ENCODE measurements at regions not wholly inside any gene's neighbourhood (a gene's known extent, or its start where the extent isn't known, plus 50 kb on each side); places are given as distances from the start of the nearest gene placed in this dataset.

DNA sequence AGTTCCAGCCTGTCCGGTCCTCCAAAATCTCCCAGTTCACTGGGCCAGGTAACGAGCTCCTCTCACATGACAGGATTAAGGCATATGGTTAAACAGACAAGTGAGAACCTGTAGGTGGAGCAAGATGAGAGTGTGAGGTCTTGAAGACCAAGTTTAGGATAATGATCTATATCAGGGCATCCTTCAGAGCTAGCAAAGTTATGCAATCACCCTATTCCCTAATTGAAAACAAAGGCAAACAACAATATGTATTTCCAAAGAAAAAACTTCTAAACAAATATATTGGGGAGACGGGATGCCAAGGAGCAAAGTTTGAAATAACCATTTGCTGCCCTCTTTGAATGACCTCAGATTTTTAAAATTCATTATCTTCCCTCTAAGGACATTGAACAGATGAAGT is 571.2 kb downstream of the BCL11B start:
- H3K4me1 ChIP-seq (ENCODE audit: insufficient read depth) = no peaks in the 10 kb centered on the region
- no peaks in the 10 kb centered on the region for H3K79me2 ChIP-seq (ENCODE audit: insufficient read depth)
- in situ Hi-C loops (cut with MboI) = no loop called here

DNA sequence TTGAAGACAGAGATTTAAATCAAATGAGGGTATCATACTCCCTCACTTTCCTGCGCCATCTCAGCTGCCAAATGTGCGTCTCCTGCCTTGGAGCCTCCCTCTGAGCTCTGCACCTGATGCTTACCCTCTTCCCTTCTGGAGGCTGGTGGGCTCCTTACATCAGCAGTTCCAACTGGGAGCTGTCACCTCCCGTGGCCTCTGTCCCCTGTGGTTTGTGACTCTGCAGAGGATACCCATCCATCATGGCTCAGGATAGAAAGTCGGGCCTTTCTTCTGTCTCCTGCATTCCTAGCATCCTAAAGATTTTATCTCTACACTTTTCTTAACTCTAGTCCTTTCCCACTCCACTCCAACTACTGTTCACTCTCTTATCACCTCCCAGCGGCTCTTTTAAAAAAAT is 570.6 kb downstream of the BCL11B start:
- Histone ChIP-seq H4K20me1 (ENCODE audit: insufficient read depth) (no peaks in the 10 kb centered on the region), H3K79me2 (ENCODE audit: insufficient read depth) (no peaks in the 10 kb centered on the region), H3K9me3 (ENCODE audit: low read depth) (no peaks in the 10 kb centered on the region), H3K4me3 (no peak overlapping the region), H3K9me2 (ENCODE audit: insufficient read depth) (no peaks in the 10 kb centered on the region), H3F3A (ENCODE audit: insufficient read depth) (no peaks in the 10 kb centered on the region), H3K36me3 (ENCODE audit: low read depth) (no peaks in the 10 kb centered on the region), H3K27ac (no peak overlapping the region), H3K27me3 (replicated peaks; ENCODE audit: insufficient read depth) (no peaks in the 10 kb centered on the region), H3K9ac (no peak overlapping the region), H3K4me1 (ENCODE audit: insufficient read depth) (no peaks in the 10 kb centered on the region), H3K4me2 (ENCODE audit: unreplicated experiment) (no peak overlapping the region), H2AFZ (no peak overlapping the region)
- in situ Hi-C loops (cut with MboI) = no loop called here
- TF ChIP-seq EZH2 (IDR thresholded peaks at IDR 0.05; ENCODE audit: insufficient read depth, poor library complexity, severe bottlenecking) (no peak), EZH2phosphoT487 (IDR thresholded peaks at IDR 0.05; ENCODE audit: insufficient read depth, low read depth) (no peak)
- DNase-seq = no peak
- 56 to 60% methylated on average over 5 of the region's 5 CpGs for WGBS, 2 experiments (ENCODE audit: low coverage in 1 of 2, low lambda C conversion rate in 2 of 2, missing lambda C conversion rate in 2 of 2)

More for the DNA sequence above, 571.2 kb downstream of the BCL11B start:
- no peaks in the 10 kb centered on the region for H3K27me3 ChIP-seq (replicated peaks; ENCODE audit: insufficient read depth)
- H3K27ac ChIP-seq = no peak overlapping the region
- H3K36me3 ChIP-seq (ENCODE audit: low read depth) = no peaks in the 10 kb centered on the region
- no peaks in the 10 kb centered on the region for H3K9me2 ChIP-seq (ENCODE audit: insufficient read depth)
- H3K9me3 ChIP-seq (ENCODE audit: low read depth) = no peaks in the 10 kb centered on the region
- 35 to 42% methylated on average over 3 of the region's 3 CpGs for WGBS, 2 experiments (ENCODE audit: low coverage in 1 of 2, low lambda C conversion rate in 2 of 2, missing lambda C conversion rate in 2 of 2)
- no peak overlapping the region for H3K9ac ChIP-seq
- H3F3A ChIP-seq (ENCODE audit: insufficient read depth) = no peaks in the 10 kb centered on the region
- no peaks in the 10 kb centered on the region for H4K20me1 ChIP-seq (ENCODE audit: insufficient read depth)
- no peak for TF ChIP-seq EZH2phosphoT487 (IDR thresholded peaks at IDR 0.05; ENCODE audit: insufficient read depth, low read depth)
- TF ChIP-seq EZH2 (IDR thresholded peaks at IDR 0.05; ENCODE audit: insufficient read depth, poor library complexity, severe bottlenecking) = no peak
- DNase-seq = no peak
- H3K4me2 ChIP-seq (ENCODE audit: unreplicated experiment) = no peak overlapping the region
- H3K4me3 ChIP-seq = no peak overlapping the region
- H2AFZ ChIP-seq = no peak overlapping the region

DNA sequence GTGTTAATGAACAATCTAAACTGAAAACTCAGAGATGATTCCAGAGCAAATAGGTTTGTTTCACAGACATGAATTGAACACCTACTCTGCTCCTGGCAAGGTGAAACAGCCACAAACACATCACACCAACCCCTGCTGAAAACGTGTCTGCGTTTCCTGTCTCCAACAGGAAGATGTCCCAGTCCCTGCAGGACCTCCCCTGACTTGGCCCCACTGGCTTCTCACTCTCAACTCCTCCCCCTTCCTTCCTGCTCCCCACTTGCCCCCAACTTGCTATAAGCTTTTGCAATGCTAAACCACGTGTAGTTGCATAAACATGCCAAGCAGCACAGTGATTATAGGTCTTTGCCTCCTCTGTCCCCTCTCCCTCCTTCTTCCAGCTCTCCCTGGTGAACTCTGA is 567.6 kb downstream of the BCL11B start:
- Histone ChIP-seq H3K27ac (no peak overlapping the region), H3K36me3 (ENCODE audit: low read depth) (no peaks in the 10 kb centered on the region), H4K20me1 (ENCODE audit: insufficient read depth) (no peaks in the 10 kb centered on the region), H3K79me2 (ENCODE audit: insufficient read depth) (no peaks in the 10 kb centered on the region), H3K9me3 (ENCODE audit: low read depth) (no peaks in the 10 kb centered on the region), H2AFZ (no peak overlapping the region), H3F3A (ENCODE audit: insufficient read depth) (no peaks in the 10 kb centered on the region), H3K27me3 (replicated peaks; ENCODE audit: insufficient read depth) (no peaks in the 10 kb centered on the region), H3K9me2 (ENCODE audit: insufficient read depth) (no peaks in the 10 kb centered on the region), H3K9ac (no peak overlapping the region), H3K4me1 (ENCODE audit: insufficient read depth) (no peaks in the 10 kb centered on the region), H3K4me2 (ENCODE audit: unreplicated experiment) (no peak overlapping the region), H3K4me3 (no peak overlapping the region)
- TF ChIP-seq EZH2 (IDR thresholded peaks at IDR 0.05; ENCODE audit: insufficient read depth, poor library complexity, severe bottlenecking) (no peak), EZH2phosphoT487 (IDR thresholded peaks at IDR 0.05; ENCODE audit: insufficient read depth, low read depth) (no peak)
- in situ Hi-C loops (cut with MboI) = no loop called here
- no peak for DNase-seq
- 19 to 20% methylated on average over 3 of the region's 3 CpGs for WGBS, 2 experiments (ENCODE audit: low coverage in 1 of 2, low lambda C conversion rate in 2 of 2, missing lambda C conversion rate in 2 of 2)

DNA sequence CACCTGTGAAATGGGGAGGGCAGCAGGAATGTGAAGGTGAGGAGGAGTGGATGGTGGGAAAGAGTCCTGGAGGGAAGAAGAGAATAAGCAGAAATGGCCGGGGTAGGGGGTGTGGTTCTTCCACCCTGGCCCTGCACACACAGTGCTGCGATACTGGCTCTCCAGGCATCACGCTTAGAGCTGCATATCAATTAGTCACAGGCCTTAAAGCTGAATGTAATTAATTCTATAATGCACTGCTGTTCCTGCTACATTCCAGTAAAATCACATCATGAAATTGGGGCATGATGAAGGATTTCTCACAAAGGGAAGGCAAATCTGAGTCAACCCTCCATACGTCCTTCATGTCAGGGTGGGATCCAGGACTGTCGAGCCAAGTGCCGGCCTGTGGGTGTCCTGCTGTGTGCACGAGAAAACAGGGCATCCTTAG is 566.1 kb downstream of the BCL11B start:
- no peaks in the 10 kb centered on the region for H4K20me1 ChIP-seq (ENCODE audit: insufficient read depth)
- H3K9me2 ChIP-seq (ENCODE audit: insufficient read depth) = no peaks in the 10 kb centered on the region
- no peak for TF ChIP-seq EZH2 (IDR thresholded peaks at IDR 0.05; ENCODE audit: insufficient read depth, poor library complexity, severe bottlenecking)
- no peak for TF ChIP-seq EZH2phosphoT487 (IDR thresholded peaks at IDR 0.05; ENCODE audit: insufficient read depth, low read depth)
- H3K36me3 ChIP-seq (ENCODE audit: low read depth) = no peaks in the 10 kb centered on the region
- H3K27ac ChIP-seq = no peak overlapping the region
- no peaks in the 10 kb centered on the region for H3K4me1 ChIP-seq (ENCODE audit: insufficient read depth)
- no peaks in the 10 kb centered on the region for H3K79me2 ChIP-seq (ENCODE audit: insufficient read depth)
- H3F3A ChIP-seq (ENCODE audit: insufficient read depth) = no peaks in the 10 kb centered on the region
- in situ Hi-C loops (cut with MboI) = no loop called here
- H2AFZ ChIP-seq = no peak overlapping the region
- no peak overlapping the region for H3K9ac ChIP-seq
- no peak overlapping the region for H3K4me2 ChIP-seq (ENCODE audit: unreplicated experiment)
- H3K9me3 ChIP-seq (ENCODE audit: low read depth) = no peaks in the 10 kb centered on the region
- H3K4me3 ChIP-seq = no peak overlapping the region
- 16 to 17% methylated on average over 7 of the region's 7 CpGs for WGBS, 2 experiments (ENCODE audit: low coverage in 1 of 2, low lambda C conversion rate in 2 of 2, missing lambda C conversion rate in 2 of 2)
- no peak for DNase-seq
- H3K27me3 ChIP-seq (replicated peaks; ENCODE audit: insufficient read depth) = no peaks in the 10 kb centered on the region

DNA sequence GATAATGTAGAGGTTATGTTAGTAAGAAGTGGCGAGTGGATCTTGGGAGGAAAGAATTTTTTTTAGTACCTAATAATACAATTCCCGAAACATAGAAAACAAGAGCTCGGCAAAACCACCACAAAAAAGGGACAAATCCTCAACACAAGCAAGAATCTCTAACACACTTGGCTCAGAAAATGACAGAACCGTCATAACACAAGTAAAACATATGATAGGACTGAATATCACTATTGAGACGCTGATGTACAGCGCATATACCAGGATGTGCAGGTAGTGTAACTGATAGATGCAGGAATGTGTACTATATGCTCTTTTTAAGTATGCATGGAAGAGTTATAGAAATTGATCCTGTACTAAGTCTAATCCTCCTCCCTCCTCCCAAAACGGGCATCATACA is 564.5 kb downstream of the BCL11B start:
- H3K4me2 ChIP-seq (ENCODE audit: unreplicated experiment) = no peak overlapping the region
- H2AFZ ChIP-seq = no peak overlapping the region
- no peak overlapping the region for H3K27ac ChIP-seq
- no peaks in the 10 kb centered on the region for H3K36me3 ChIP-seq (ENCODE audit: low read depth)
- H3F3A ChIP-seq (ENCODE audit: insufficient read depth) = no peaks in the 10 kb centered on the region
- DNase-seq = no peak
- TF ChIP-seq EZH2phosphoT487 (IDR thresholded peaks at IDR 0.05; ENCODE audit: insufficient read depth, low read depth) (no peak), EZH2 (IDR thresholded peaks at IDR 0.05; ENCODE audit: insufficient read depth, poor library complexity, severe bottlenecking) (no peak)
- no peaks in the 10 kb centered on the region for H3K27me3 ChIP-seq (replicated peaks; ENCODE audit: insufficient read depth)
- H3K4me3 ChIP-seq = no peak overlapping the region
- H3K9ac ChIP-seq = no peak overlapping the region
- H3K79me2 ChIP-seq (ENCODE audit: insufficient read depth) = no peaks in the 10 kb centered on the region
- H3K9me2 ChIP-seq (ENCODE audit: insufficient read depth) = no peaks in the 10 kb centered on the region
- H3K9me3 ChIP-seq (ENCODE audit: low read depth) = no peaks in the 10 kb centered on the region
- in situ Hi-C loops (cut with MboI) = no loop called here
- WGBS, 2 experiments (ENCODE audit: low coverage in 1 of 2, low lambda C conversion rate in 2 of 2, missing lambda C conversion rate in 2 of 2) = 66 to 68% methylated on average over 7 of the region's 7 CpGs
- no peaks in the 10 kb centered on the region for H3K4me1 ChIP-seq (ENCODE audit: insufficient read depth)
- H4K20me1 ChIP-seq (ENCODE audit: insufficient read depth) = no peaks in the 10 kb centered on the region

All from GM23248 (cell line).